ENCODE measurements at regions not wholly inside any gene's neighbourhood (a gene's known extent, or its start where the extent isn't known, plus 50 kb on each side); places are given as distances from the start of the nearest gene placed in this dataset.
"Not testable (repeated sequence)": the region's sequence is repeated elsewhere in the genome, so short reads cannot be mapped to it uniquely, and the experiment has no call there.

- DNase-seq, result no peak
Measured at GRCh38 chr12:119931402-119931801, 54.3 kb upstream of the CIT start.

DNA sequence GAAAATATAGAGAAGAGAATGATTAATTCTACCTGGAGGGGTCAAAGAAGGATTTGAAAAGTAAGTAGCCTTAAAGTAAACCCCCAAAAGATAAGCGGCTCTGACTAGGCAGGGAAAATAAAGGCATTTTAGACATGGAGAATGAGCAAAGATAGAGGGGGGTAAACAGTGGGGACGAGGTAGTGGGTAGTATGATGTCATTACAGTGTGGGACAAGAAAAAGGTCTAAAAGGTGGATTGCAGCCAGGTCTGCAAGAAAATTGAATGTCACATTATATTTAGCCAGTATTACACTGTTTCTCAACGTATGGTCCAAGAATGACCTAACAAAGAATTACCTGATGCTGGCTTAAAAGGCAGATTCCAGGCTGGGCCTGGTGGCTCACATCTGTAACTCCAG, 55.8 kb upstream of the CIT start:
- DNase-seq, result no peak

DNA sequence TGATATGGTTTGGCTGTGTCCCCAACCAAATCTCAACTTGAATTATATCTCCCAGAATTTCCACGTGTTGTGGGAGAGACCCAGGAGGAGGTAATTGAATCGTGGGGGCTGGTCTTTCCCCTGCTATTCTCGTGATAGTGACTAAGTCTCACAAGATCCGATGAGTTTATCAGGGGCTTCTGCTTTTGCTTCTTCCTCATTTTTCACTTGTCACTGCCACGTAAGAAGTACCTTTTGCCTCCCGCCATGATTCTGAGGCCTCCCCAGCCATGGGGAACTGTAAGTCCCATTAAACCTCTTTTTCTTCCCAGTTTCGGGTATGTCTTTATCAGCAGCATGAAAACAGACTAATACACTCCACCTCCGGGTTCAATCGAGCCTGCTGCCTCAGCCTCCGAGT, 54.3 kb upstream of the BICDL1 start:
- DNase-seq, result not testable (repeated sequence)

GRCh38 chr12:119936705-119937311, 52.2 kb upstream of the BICDL1 start:
- no peak for DNase-seq

DNA sequence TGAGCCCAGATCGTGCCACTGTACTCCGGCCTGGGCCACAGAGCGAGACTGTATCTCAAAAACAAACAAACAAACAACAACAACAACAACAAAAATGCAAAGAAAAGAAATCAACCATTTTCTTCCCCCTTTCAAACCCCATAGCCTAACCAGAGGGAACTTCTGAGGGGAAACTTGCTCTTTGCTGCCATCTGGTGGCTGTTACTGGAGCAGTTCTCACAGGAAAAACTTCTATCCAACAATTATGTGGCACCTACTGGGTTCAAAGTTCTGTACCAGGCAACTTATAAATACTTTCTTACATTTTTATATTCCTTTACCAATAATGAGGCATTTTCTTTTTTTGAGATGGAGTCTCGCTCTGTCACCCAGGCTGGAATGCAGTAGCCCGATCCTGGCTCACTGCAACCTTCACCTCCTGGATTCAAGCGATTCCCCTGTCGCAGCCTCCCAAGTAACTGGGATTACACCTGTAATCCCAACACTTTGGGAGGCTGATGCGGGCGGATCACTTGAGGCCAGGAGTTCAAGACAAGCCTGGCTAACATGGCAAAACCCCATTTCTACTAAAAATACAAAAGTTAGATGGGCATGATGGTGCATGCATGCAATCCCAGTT, 50.9 kb upstream of the BICDL1 start:
- DNase-seq, result peak; percentile 69 to 70

Measured in activated CD4-positive, alpha-beta T cell treated with anti-CD3 and anti-CD28 coated beads, Interleukin-2, amount 50 U/mL, for 4 hours (primary cell).